ENCODE measurements at regions not wholly inside any gene's neighbourhood (a gene's known extent, or its start where the extent isn't known, plus 50 kb on each side); places are given as distances from the start of the nearest gene placed in this dataset.

DNA sequence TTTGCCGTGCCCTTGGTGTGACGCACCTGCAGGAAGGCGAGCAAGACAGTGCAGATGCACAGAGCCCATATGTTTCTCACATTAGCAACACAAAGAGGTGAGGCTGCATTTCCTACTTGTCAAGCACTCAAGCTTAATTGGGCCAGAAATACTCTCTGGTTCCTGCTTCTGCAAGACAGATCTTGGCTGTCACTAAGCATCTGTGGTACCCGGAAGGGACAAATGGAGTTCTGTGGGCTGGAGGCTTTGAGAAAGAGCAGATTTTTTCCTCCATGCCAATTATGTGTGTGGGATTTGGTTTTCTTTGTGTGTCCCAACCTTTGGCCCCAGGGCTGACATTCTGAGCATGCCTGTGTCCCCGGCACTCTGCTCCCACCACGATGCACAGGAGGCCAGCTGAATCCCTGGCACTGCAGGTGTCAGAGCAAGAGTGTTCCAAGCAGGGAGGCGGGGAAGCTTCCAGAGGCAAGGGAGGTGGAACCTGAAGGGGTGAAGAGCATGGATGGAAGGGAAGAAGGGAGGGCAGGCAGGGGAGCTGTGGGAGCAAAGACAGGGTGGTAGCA lies 52.0 kb upstream of the STUM start:
- DNase-seq, result no peak
- H3K27ac ChIP-seq (ENCODE audit: insufficient read depth in 1 of 2, low read depth in 1 of 2, low read length in 2 of 2, poor library complexity in 1 of 2, severe bottlenecking in 2 of 2), result no peak overlapping the region
- ChIA-PET POLR2A (no interaction called here), CTCF (no interaction called here)
- H3K4me1 ChIP-seq (ENCODE audit: control extremely low read depth in 1 of 4, control insufficient read depth in 4 of 4, insufficient read depth in 4 of 4, low read length in 3 of 4), result peaks cover 0 to 3% (median 3%) of the 10 kb centered on the region in 4 experiments
- no peaks in the 10 kb centered on the region for H3K36me3 ChIP-seq (ENCODE audit: control insufficient read depth in 4 of 4, insufficient read depth in 4 of 4, low read length in 3 of 4)
- 85% methylated on average over 5 of the region's 7 CpGs for WGBS (ENCODE audit: insufficient coverage)
- H3K27me3 ChIP-seq (replicated peaks in 2 of 5; ENCODE audit: control insufficient read depth in 4 of 5, insufficient read depth in 5 of 5, low read length in 4 of 5), result no peaks in the 10 kb centered on the region
- H3K9me3 ChIP-seq (ENCODE audit: control extremely low read depth in 1 of 5, control insufficient read depth in 4 of 5, insufficient read depth in 2 of 5, low read depth in 1 of 5, low read length in 4 of 5), result no peaks in the 10 kb centered on the region
- no peak overlapping the region for H3K4me3 ChIP-seq (ENCODE audit: control insufficient read depth in 1 of 7, extremely low read depth in 1 of 7, insufficient read depth in 4 of 7, low read depth in 2 of 7, low read length in 6 of 7)

DNA sequence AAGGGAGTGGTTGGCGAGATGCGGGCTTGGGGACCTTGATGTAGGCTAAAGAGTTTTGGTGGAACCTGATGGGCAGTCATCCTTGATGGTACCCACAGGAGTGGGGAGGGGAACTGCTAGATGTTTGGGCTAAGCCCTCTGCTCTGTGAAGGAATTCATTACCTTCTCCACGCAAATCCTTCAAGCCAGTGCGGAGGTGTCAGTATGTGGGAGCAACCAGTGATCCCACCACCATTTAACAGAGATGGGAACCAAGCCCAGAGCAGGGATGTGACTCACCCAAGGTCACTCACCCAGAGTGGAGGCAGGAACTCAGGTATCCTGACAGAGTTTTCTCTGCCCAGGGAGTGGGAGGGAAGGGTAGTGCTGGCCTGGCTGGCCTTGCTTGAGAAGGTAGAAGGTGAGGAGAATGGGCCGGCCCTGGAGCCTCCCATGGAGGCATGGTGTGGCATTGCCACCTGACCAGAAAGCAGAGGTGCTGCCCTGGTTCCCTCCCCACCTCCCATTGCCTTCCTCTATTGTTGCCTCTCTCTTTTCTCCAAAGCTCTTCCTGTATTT lies 51.2 kb upstream of the STUM start:
- H3K4me3 ChIP-seq (ENCODE audit: control insufficient read depth in 1 of 7, extremely low read depth in 1 of 7, insufficient read depth in 4 of 7, low read depth in 2 of 7, low read length in 6 of 7), result no peak overlapping the region
- ChIA-PET CTCF (no interaction called here), POLR2A (no interaction called here)
- 100% methylated on average over 4 of the region's 5 CpGs for WGBS (ENCODE audit: insufficient coverage)
- no peaks in the 10 kb centered on the region for H3K9me3 ChIP-seq (ENCODE audit: control extremely low read depth in 1 of 5, control insufficient read depth in 4 of 5, insufficient read depth in 2 of 5, low read depth in 1 of 5, low read length in 4 of 5)
- no peak for DNase-seq
- H3K36me3 ChIP-seq (ENCODE audit: control insufficient read depth in 4 of 4, insufficient read depth in 4 of 4, low read length in 3 of 4), result no peaks in the 10 kb centered on the region
- peaks cover 0 to 3% (median 3%) of the 10 kb centered on the region in 4 experiments for H3K4me1 ChIP-seq (ENCODE audit: control extremely low read depth in 1 of 4, control insufficient read depth in 4 of 4, insufficient read depth in 4 of 4, low read length in 3 of 4)
- no peak overlapping the region for H3K27ac ChIP-seq (ENCODE audit: insufficient read depth in 1 of 2, low read depth in 1 of 2, low read length in 2 of 2, poor library complexity in 1 of 2, severe bottlenecking in 2 of 2)
- no peaks in the 10 kb centered on the region for H3K27me3 ChIP-seq (replicated peaks in 2 of 5; ENCODE audit: control insufficient read depth in 4 of 5, insufficient read depth in 5 of 5, low read length in 4 of 5)

DNA sequence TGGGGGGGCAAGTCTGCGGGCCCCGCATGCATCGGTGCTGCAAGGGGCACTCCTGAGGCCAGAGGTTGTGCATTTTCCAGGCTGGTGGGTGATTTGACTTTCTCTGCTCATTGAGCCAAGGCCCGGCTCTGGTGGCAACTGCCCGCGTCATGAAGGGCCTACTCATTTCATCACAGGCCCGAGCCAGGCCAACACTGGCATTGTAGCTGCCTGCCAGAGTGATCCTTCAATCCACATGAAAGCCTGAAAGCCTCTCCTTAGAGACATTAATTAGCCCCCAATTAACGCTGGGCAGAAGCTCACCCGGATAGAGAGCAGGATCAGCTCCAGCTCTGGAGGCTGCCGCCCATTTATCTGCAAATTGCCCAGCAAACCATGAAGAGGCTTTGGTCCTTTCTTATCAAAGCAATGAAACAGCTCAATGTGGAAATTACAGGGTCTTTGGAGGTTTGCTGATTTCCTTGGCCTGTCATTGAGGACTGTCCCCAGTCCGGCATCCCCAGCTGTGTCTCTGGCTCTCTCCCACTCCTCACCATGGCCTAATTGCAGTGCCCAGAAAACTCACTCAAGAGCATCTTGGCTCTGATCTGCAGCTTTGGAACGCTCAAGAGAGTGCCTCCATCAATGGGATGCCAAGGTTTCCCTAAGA lies 50.4 kb upstream of the STUM start:
- Histone ChIP-seq H3K36me3 (ENCODE audit: control insufficient read depth in 4 of 4, insufficient read depth in 4 of 4, low read length in 3 of 4) (no peaks in the 10 kb centered on the region), H3K4me1 (ENCODE audit: control extremely low read depth in 1 of 4, control insufficient read depth in 4 of 4, insufficient read depth in 4 of 4, low read length in 3 of 4) (peaks cover 0 to 3% (median 1%) of the 10 kb centered on the region in 4 experiments), H3K9me3 (ENCODE audit: control extremely low read depth in 1 of 5, control insufficient read depth in 4 of 5, insufficient read depth in 2 of 5, low read depth in 1 of 5, low read length in 4 of 5) (no peaks in the 10 kb centered on the region), H3K27ac (ENCODE audit: insufficient read depth in 1 of 2, low read depth in 1 of 2, low read length in 2 of 2, poor library complexity in 1 of 2, severe bottlenecking in 2 of 2) (no peak overlapping the region), H3K27me3 (replicated peaks in 2 of 5; ENCODE audit: control insufficient read depth in 4 of 5, insufficient read depth in 5 of 5, low read length in 4 of 5) (no peaks in the 10 kb centered on the region), H3K4me3 (ENCODE audit: control insufficient read depth in 1 of 7, extremely low read depth in 1 of 7, insufficient read depth in 4 of 7, low read depth in 2 of 7, low read length in 6 of 7) (no peak overlapping the region)
- 99% methylated on average over 9 of the region's 12 CpGs for WGBS (ENCODE audit: insufficient coverage)
- POLR2A ChIA-PET, result no interaction called here
- CTCF ChIA-PET, result no interaction called here
- no peak for DNase-seq

DNA sequence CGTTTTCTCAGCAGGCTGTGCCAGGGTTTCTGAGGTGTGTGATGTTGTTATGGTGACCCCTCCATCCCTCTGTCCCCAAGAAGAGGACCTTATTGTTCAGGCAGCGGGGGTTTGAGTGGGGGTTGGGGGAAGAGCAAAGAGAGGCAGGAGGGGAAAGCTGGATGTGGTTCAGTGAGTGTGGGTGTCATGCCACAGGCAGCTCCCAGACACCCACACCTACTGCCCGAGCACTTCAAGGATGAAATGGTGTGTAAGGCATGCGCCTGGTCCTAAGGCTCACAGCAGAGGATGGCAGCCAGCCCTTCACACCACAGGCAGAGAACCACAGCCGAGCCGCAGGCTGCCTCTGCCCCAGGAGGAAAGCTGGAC lies 49.9 kb upstream of the STUM start:
- Histone ChIP-seq H3K27me3 (replicated peaks in 2 of 5; ENCODE audit: control insufficient read depth in 4 of 5, insufficient read depth in 5 of 5, low read length in 4 of 5) (no peaks in the 10 kb centered on the region), H3K4me1 (ENCODE audit: control extremely low read depth in 1 of 4, control insufficient read depth in 4 of 4, insufficient read depth in 4 of 4, low read length in 3 of 4) (no peaks in the 10 kb centered on the region), H3K36me3 (ENCODE audit: control insufficient read depth in 4 of 4, insufficient read depth in 4 of 4, low read length in 3 of 4) (no peaks in the 10 kb centered on the region), H3K9me3 (ENCODE audit: control extremely low read depth in 1 of 5, control insufficient read depth in 4 of 5, insufficient read depth in 2 of 5, low read depth in 1 of 5, low read length in 4 of 5) (no peaks in the 10 kb centered on the region), H3K27ac (ENCODE audit: insufficient read depth in 1 of 2, low read depth in 1 of 2, low read length in 2 of 2, poor library complexity in 1 of 2, severe bottlenecking in 2 of 2) (no peak overlapping the region), H3K4me3 (ENCODE audit: control insufficient read depth in 1 of 7, extremely low read depth in 1 of 7, insufficient read depth in 4 of 7, low read depth in 2 of 7, low read length in 6 of 7) (no peak overlapping the region)
- ChIA-PET CTCF (interaction anchor here (0.7 kb wide), 1 partner anchor 48 kb away, joined by 3 read pairs; no protein-coding TSS in a partner anchor), POLR2A (no interaction called here)
- no peak for DNase-seq
- 92% methylated on average over 3 of the region's 6 CpGs for WGBS (ENCODE audit: insufficient coverage)
